ENCODE measurements at regions not wholly inside any gene's neighbourhood (a gene's known extent, or its start where the extent isn't known, plus 50 kb on each side); places are given as distances from the start of the nearest gene placed in this dataset.

- TF ChIP-seq ZNF800 (CRISPR knock-in tag; IDR thresholded peaks at IDR 0.05) (no peak), ZNF574 (CRISPR knock-in tag; IDR thresholded peaks at IDR 0.05) (no peak), SMARCE1 (IDR thresholded peaks at IDR 0.05; ENCODE audit: borderline replicate concordance) (no peak), SP4 (CRISPR knock-in tag; IDR thresholded peaks at IDR 0.05) (no peak), CHCHD3 (CRISPR knock-in tag; IDR thresholded peaks at IDR 0.05) (no peak), ZNF563 (CRISPR knock-in tag; IDR thresholded peaks at IDR 0.05) (no peak)
- FAIRE-seq (no peak), ATAC-seq (no peak), DNase-seq (ENCODE audit: low spot score) (no peak)
- Histone ChIP-seq H3K9me3 (ENCODE audit: low read length) (no peaks in the 10 kb centered on the region), H3K4me1 (ENCODE audit: insufficient read depth, low read length) (no peaks in the 10 kb centered on the region), H2AFZ (ENCODE audit: low read length) (no peak overlapping the region), H3K4me2 (ENCODE audit: low read depth, low read length) (no peak overlapping the region), H3K27ac (ENCODE audit: extremely low read length, insufficient read depth, low read length) (no peak overlapping the region), H4K20me1 (ENCODE audit: insufficient read depth, low read length) (no peaks in the 10 kb centered on the region), H3K79me2 (ENCODE audit: insufficient read depth, low read length) (no peaks in the 10 kb centered on the region), H3K4me3 (replicated peaks in 1 of 3; ENCODE audit: insufficient read depth in 1 of 3, low read depth in 2 of 3, low read length in 3 of 3) (no peak overlapping the region), H3K36me3 (replicated peaks in 1 of 2; ENCODE audit: control insufficient read depth in 1 of 2, insufficient read depth in 2 of 2, low read length in 2 of 2) (no peaks in the 10 kb centered on the region), H3K27me3 (ENCODE audit: control insufficient read depth in 1 of 2, insufficient read depth in 2 of 2, low read length in 2 of 2) (peaks cover 0 to 9% of the 10 kb centered on the region in 2 experiments; a peak in 3 of 5 replicates), H3K9ac (ENCODE audit: insufficient read depth, low read depth, low read length) (no peak overlapping the region)
- no TSS peak for BruUV-seq (replicated peaks)
- CTCF ChIA-PET (ENCODE audit: low intra/inter-chr PET ratio, low total read pairs), result no interaction called here
- in situ Hi-C loops (cut with HindIII; ENCODE audit: extremely low pct_ligation_motif_present, low pct_unique_long_range_greater_than_20kb) (no loop called here), intact Hi-C loops (cut with micrococcal nuclease; ENCODE audit: unreplicated experiment) (no loop called here)
- 0% methylated on average over 4 of the region's 4 CpGs for whole genome bisulfite sequencing (ENCODE audit: low lambda C conversion rate)
- POLR2A ChIA-PET, result no interaction called here
Measured at GRCh38 chr16:82357237-82357636, 187.2 kb upstream of the MPHOSPH6 start.
